SU-DHL-6 (cell line): ENCODE measurements at regions not wholly inside any gene's neighbourhood (a gene's known extent, or its start where the extent isn't known, plus 50 kb on each side); places are given as distances from the start of the nearest gene placed in this dataset.

ENCODE experiments used
- H2AFZ ChIP-seq: fragments of 200-600 bp; sonication (generic); 2 replicates; pipeline ENCODE4 v1.6.1; 2014; ENCODE audit warnings: low read depth, mild to moderate bottlenecking, moderate library complexity, mixed read lengths, antibody characterized with exemption, low read length; ENCODE audit not compliant: severe bottlenecking
- H3F3A ChIP-seq: fragments of 200-600 bp; shearing (Covaris generic); 2 replicates; pipeline ENCODE4 v1.6.0; 2016; ENCODE audit warnings: antibody characterized with exemption, mild to moderate bottlenecking; ENCODE audit not compliant: insufficient read depth
- H3K27ac ChIP-seq: fragments of 200-600 bp; sonication (generic); 2 replicates; pipeline ENCODE4 v1.5.1; 2016; ENCODE audit warnings: low read depth, mild to moderate bottlenecking, low read length, moderate library complexity, mixed read lengths
- H3K27me3 ChIP-seq: fragments of 200-600 bp; sonication (generic), shearing (Covaris generic); 2 replicates; pipeline ENCODE4 v1.6.0; 2014; ENCODE audit warnings: mild to moderate bottlenecking, low read length
- H3K36me3 ChIP-seq: fragments of 200-600 bp; sonication (generic); 2 replicates; pipeline ENCODE4 v1.6.1; 2014; ENCODE audit warnings: mild to moderate bottlenecking, low read length, mixed read lengths
- H3K4me2 ChIP-seq: fragments of 300-600, 200-600 bp; shearing (Covaris generic), sonication (generic); 2 replicates; pipeline ENCODE4 v1.6.0; 2014; ENCODE audit warnings: low read length, low read depth, mild to moderate bottlenecking; ENCODE audit not compliant: poor library complexity, severe bottlenecking
- H3K4me3 ChIP-seq: fragments of 200-600 bp; sonication (generic); 2 replicates; pipeline ENCODE4 v1.5.1; 2014; ENCODE audit warnings: antibody characterized with exemption, low read length, mild to moderate bottlenecking, mixed read lengths; ENCODE audit not compliant: insufficient read depth, poor library complexity, severe bottlenecking
- H3K79me2 ChIP-seq: fragments of 200-600 bp; sonication (generic); 2 replicates; pipeline ENCODE4 v1.6.1; 2014; ENCODE audit warnings: mild to moderate bottlenecking, low read length, moderate library complexity; ENCODE audit not compliant: insufficient read depth
- H3K9ac ChIP-seq: fragments of 200-600 bp; sonication (generic); 2 replicates; pipeline ENCODE4 v1.7.0; 2014; ENCODE audit warnings: mild to moderate bottlenecking, low read length
- H3K9me2 ChIP-seq: fragments of 200-600 bp; sonication (generic); replicated peaks from 2 replicates; pipeline ENCODE4 v1.6.1; 2014; ENCODE audit warnings: low read length; ENCODE audit not compliant: insufficient read depth
- H3K9me3 ChIP-seq: fragments of 200-600 bp; sonication (generic); 2 replicates; pipeline ENCODE4 v1.6.1; 2014; ENCODE audit warnings: low read length, mixed read lengths; ENCODE audit not compliant: insufficient read depth
- H4K20me1 ChIP-seq: fragments of 200-600 bp; sonication (generic); 2 replicates; pipeline ENCODE4 v1.6.1; 2014; ENCODE audit warnings: low read depth, mild to moderate bottlenecking, antibody characterized with exemption, low read length, moderate library complexity, mixed read lengths
- EZH2phosphoT487 ChIP-seq: fragments of 200-600 bp; sonication (generic), shearing (Covaris generic); conservative IDR thresholded peaks from 2 replicates; pipeline ENCODE4 v1.6.1; 2018; ENCODE audit warnings: mild to moderate bottlenecking, antibody characterized with exemption, low read length, moderate library complexity, mixed read lengths
- TF ChIP-seq, protein P1 (sequence below): fragments of 200-600 bp; sonication (generic); IDR thresholded peaks from one replicate; pipeline ENCODE4 v1.5.1; 2017; ENCODE audit warnings: antibody characterized with exemption, mild to moderate bottlenecking, low read length, moderate library complexity; ENCODE audit not compliant: insufficient read depth, poor library complexity, severe bottlenecking

GRCh38 chr7:130974794-130975193 lies 240.8 kb upstream of the KLF14 start:
- no peaks in the 10 kb centered on the region for H3K79me2 ChIP-seq

DNA sequence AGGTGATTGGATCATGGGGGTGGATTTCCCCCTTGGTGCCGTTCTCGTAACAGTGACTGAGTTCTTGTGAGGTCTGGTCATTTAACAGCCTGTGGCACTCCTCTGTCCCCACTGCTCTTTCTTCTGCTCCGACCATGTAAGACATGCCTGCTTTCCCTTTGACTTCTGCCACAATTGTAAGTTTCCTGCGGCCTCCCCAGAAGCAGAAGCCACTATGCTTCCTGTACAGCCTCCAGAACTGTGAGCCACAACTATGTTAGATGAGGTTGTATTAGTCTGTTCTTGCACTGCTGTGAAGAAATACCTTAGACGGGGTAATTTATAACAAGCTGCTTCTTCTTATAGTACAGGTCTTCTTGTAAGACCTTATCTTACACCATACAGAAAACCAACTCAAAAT lies 241.7 kb upstream of the KLF14 start:
- no peak for TF ChIP-seq EZH2phosphoT487
- TF ChIP-seq, protein P1, sequence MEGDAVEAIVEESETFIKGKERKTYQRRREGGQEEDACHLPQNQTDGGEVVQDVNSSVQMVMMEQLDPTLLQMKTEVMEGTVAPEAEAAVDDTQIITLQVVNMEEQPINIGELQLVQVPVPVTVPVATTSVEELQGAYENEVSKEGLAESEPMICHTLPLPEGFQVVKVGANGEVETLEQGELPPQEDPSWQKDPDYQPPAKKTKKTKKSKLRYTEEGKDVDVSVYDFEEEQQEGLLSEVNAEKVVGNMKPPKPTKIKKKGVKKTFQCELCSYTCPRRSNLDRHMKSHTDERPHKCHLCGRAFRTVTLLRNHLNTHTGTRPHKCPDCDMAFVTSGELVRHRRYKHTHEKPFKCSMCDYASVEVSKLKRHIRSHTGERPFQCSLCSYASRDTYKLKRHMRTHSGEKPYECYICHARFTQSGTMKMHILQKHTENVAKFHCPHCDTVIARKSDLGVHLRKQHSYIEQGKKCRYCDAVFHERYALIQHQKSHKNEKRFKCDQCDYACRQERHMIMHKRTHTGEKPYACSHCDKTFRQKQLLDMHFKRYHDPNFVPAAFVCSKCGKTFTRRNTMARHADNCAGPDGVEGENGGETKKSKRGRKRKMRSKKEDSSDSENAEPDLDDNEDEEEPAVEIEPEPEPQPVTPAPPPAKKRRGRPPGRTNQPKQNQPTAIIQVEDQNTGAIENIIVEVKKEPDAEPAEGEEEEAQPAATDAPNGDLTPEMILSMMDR, result no peak
- H3K27me3 ChIP-seq, result no peaks in the 10 kb centered on the region
- peaks cover 4% of the 10 kb centered on the region; the same call in 1 of the 2 replicates for H3K36me3 ChIP-seq
- no peaks in the 10 kb centered on the region for H3F3A ChIP-seq
- no peak overlapping the region for H3K4me3 ChIP-seq
- no peak overlapping the region for H3K9ac ChIP-seq
- no peaks in the 10 kb centered on the region for H3K9me3 ChIP-seq
- H3K9me2 ChIP-seq, result no peaks in the 10 kb centered on the region
- H3K79me2 ChIP-seq, result no peaks in the 10 kb centered on the region
- H3K27ac ChIP-seq, result no peak overlapping the region
- no peak overlapping the region for H2AFZ ChIP-seq
- H4K20me1 ChIP-seq, result no peaks in the 10 kb centered on the region
- no peak overlapping the region for H3K4me2 ChIP-seq

More at GRCh38 chr7:130974794-130975193, 240.8 kb upstream of the KLF14 start:
- no peak overlapping the region for H3K4me2 ChIP-seq
- H4K20me1 ChIP-seq, result no peaks in the 10 kb centered on the region
- H3K36me3 ChIP-seq, result peaks cover 4% of the 10 kb centered on the region; the same call in 1 of the 2 replicates
- H3F3A ChIP-seq, result no peaks in the 10 kb centered on the region
- TF ChIP-seq, protein P1, result no peak
- TF ChIP-seq EZH2phosphoT487, result no peak
- H3K9me2 ChIP-seq, result no peaks in the 10 kb centered on the region
- no peaks in the 10 kb centered on the region for H3K27me3 ChIP-seq
- no peaks in the 10 kb centered on the region for H3K9me3 ChIP-seq
- no peak overlapping the region for H3K9ac ChIP-seq
- no peak overlapping the region for H3K4me3 ChIP-seq
- H3K27ac ChIP-seq, result no peak overlapping the region
- H2AFZ ChIP-seq, result no peak overlapping the region

- no peak overlapping the region for H3K4me3 ChIP-seq
- H3K27me3 ChIP-seq, result no peaks in the 10 kb centered on the region
- H3F3A ChIP-seq, result no peaks in the 10 kb centered on the region
- H3K9me2 ChIP-seq, result no peaks in the 10 kb centered on the region
- no peak overlapping the region for H3K9ac ChIP-seq
- H3K9me3 ChIP-seq, result no peaks in the 10 kb centered on the region
- no peaks in the 10 kb centered on the region for H4K20me1 ChIP-seq
- no peak overlapping the region for H2AFZ ChIP-seq
- H3K79me2 ChIP-seq, result 0 out of 2 replicates have a peak, but pooled peaks cover 4% of the 10 kb centered on the region
- H3K4me2 ChIP-seq, result no peak overlapping the region
- H3K36me3 ChIP-seq, result no peaks in the 10 kb centered on the region
- no peak overlapping the region for H3K27ac ChIP-seq
- no peak for TF ChIP-seq EZH2phosphoT487
- TF ChIP-seq, protein P1, result peak; percentile 88
Observed at GRCh38 chr7:130982160-130982638, 248.2 kb upstream of the KLF14 start.

DNA sequence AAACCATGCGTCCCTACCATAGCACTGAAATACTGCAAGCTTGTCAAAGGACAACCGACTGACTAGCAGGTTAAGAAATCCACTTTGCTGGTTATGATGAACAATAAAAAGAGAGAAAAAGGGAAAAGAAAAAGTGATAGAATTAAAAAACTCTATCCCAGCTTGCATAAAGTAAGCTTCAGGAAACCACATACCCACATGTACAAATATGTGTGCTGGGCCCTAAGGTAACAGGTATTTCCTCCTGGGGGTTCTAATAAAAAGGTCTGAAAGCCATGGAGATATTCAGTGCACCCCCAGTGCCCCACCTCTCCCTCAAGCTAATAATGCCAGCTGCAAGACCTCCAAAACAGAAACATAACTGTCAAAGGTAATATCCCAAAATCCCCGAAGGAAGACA lies 248.6 kb upstream of the KLF14 start:
- Histone ChIP-seq H3K4me3 (no peak overlapping the region), H3K9me2 (no peaks in the 10 kb centered on the region), H3K27ac (no peak overlapping the region), H3K36me3 (no peaks in the 10 kb centered on the region), H2AFZ (no peak overlapping the region), H3K27me3 (no peaks in the 10 kb centered on the region), H3K4me2 (no peak overlapping the region), H3K9ac (no peak overlapping the region), H3K79me2 (0 out of 2 replicates have a peak, but pooled peaks cover 4% of the 10 kb centered on the region), H4K20me1 (no peaks in the 10 kb centered on the region), H3F3A (no peaks in the 10 kb centered on the region), H3K9me3 (no peaks in the 10 kb centered on the region)
- TF ChIP-seq EZH2phosphoT487, result no peak
- TF ChIP-seq, protein P1, result no peak
